Common myeloid progenitor, CD34-positive (primary cell): ENCODE measurements at regions not wholly inside any gene's neighbourhood (a gene's known extent, or its start where the extent isn't known, plus 50 kb on each side); places are given as distances from the start of the nearest gene placed in this dataset.
A peak's percentile ranks its signal among the peaks of the same experiment; 100 is the strongest.

ENCODE experiments used
- CTCF ChIA-PET: fragments of 350-600 bp; sonication (Branson Sonifier 250); formaldehyde crosslinking; loops from one replicate; lab custom pipeline; 2021; ENCODE audit warnings: antibody characterized with exemption; lab: Charles Lee
- POLR2A ChIA-PET: fragments of 350-600 bp; sonication (Branson Sonifier 250); formaldehyde crosslinking; loops from one replicate; lab custom pipeline; 2021; ENCODE audit warnings: antibody characterized with exemption; lab: Charles Lee
- DNase-seq, 3 donors: peaks; one replicate each; pipeline versions ENCODE4 v3.0.0 to v3.0.0-alpha.2; 2013
- H3K27ac ChIP-seq, 2 experiments: 1 replicate in 1 of 2; 2 replicates in 1 of 2; pipeline ENCODE4 v1.7.0; 2013; ENCODE audit warnings: inconsistent platforms in 2 of 2, low read length in 2 of 2, mild to moderate bottlenecking in 2 of 2, low read depth in 1 of 2, moderate library complexity in 1 of 2; ENCODE audit not compliant: severe bottlenecking in 2 of 2, insufficient read depth in 1 of 2, poor library complexity in 1 of 2
- H3K27me3 ChIP-seq, 5 experiments: replicated peaks in 2 of 5; 1 replicate in 3 of 5; 2 replicates in 2 of 5; pipeline versions ENCODE4 v1.6.1 to v1.7.0; 2013; ENCODE audit warnings: low read length in 4 of 5, mild to moderate bottlenecking in 2 of 5, moderate library complexity in 2 of 5, inconsistent platforms in 1 of 5; ENCODE audit not compliant: insufficient read depth in 5 of 5, control insufficient read depth in 4 of 5
- H3K36me3 ChIP-seq, 4 experiments: 1 replicate in 2 of 4; 2 replicates in 2 of 4; pipeline versions ENCODE4 v1.6.1 to v1.7.0; 2013; ENCODE audit warnings: low read length in 3 of 4, control low read depth in 1 of 4, mild to moderate bottlenecking in 1 of 4; ENCODE audit not compliant: control insufficient read depth in 4 of 4, insufficient read depth in 4 of 4
- H3K4me1 ChIP-seq, 4 experiments: 1 replicate in 3 of 4; 2 replicates in 1 of 4; pipeline versions ENCODE4 v1.6.1 to v1.7.1; 2013; ENCODE audit warnings: low read length in 3 of 4, mild to moderate bottlenecking in 3 of 4, control low read depth in 1 of 4, inconsistent platforms in 1 of 4, moderate library complexity in 1 of 4; ENCODE audit not compliant: control insufficient read depth in 4 of 4, insufficient read depth in 4 of 4; ENCODE audit errors: control extremely low read depth in 1 of 4
- H3K4me3 ChIP-seq, 7 experiments: 1 replicate in 4 of 7; 2 replicates in 3 of 7; pipeline versions ENCODE4 v1.5.1 to v1.7.0; 2013; ENCODE audit warnings: mild to moderate bottlenecking in 7 of 7, low read length in 6 of 7, moderate library complexity in 6 of 7, inconsistent platforms in 2 of 7, low read depth in 2 of 7, control low read depth in 1 of 7; ENCODE audit not compliant: insufficient read depth in 4 of 7, control insufficient read depth in 1 of 7; ENCODE audit errors: extremely low read depth in 1 of 7
- H3K9me3 ChIP-seq, 5 experiments: 1 replicate in 4 of 5; 2 replicates in 1 of 5; pipeline versions ENCODE4 v1.6.1 to v1.7.1; 2013; ENCODE audit warnings: low read length in 4 of 5, mild to moderate bottlenecking in 2 of 5, inconsistent platforms in 1 of 5, low read depth in 1 of 5, moderate library complexity in 1 of 5; ENCODE audit not compliant: control insufficient read depth in 4 of 5, insufficient read depth in 2 of 5; ENCODE audit errors: control extremely low read depth in 1 of 5
- WGBS: methylation state at CpG from one replicate; pipeline ENCODE4 v1.1.5; 2013; ENCODE audit not compliant: insufficient coverage; 5-methylcytosine and 5-hydroxymethylcytosine counted together

GRCh38 chr4:14855719-14856061 lies 146.6 kb upstream of the CPEB2 start:
- POLR2A ChIA-PET, result no interaction called here
- Histone ChIP-seq H3K4me1 (peaks cover 0 to 8% (median 0%) of the 10 kb centered on the region in 4 experiments), H3K36me3 (no peaks in the 10 kb centered on the region), H3K9me3 (no peaks in the 10 kb centered on the region), H3K27me3 (no peaks in the 10 kb centered on the region), H3K27ac (no peak overlapping the region), H3K4me3 (no peak overlapping the region)
- no peak for DNase-seq
- WGBS, result 95% methylated on average over 2 of the region's 4 CpGs
- CTCF ChIA-PET, result no interaction called here

- POLR2A ChIA-PET, result interaction anchor here (0.6 to 0.7 kb wide), 2 partner anchors 620 to 997 kb away, joined by 3 read pairs; no protein-coding TSS in a partner anchor
- CTCF ChIA-PET, result no interaction called here
- H3K4me1 ChIP-seq, result peaks cover 0 to 4% (median 0%) of the 10 kb centered on the region in 4 experiments
- H3K36me3 ChIP-seq, result no peaks in the 10 kb centered on the region
- H3K9me3 ChIP-seq, result no peaks in the 10 kb centered on the region
- DNase-seq, result peak in 2 of 3 donors; percentile 27 to 28
- H3K27me3 ChIP-seq, result no peaks in the 10 kb centered on the region
- H3K27ac ChIP-seq, result no peak overlapping the region
- WGBS, result 67% methylated on average over 3 of the region's 5 CpGs
- H3K4me3 ChIP-seq, result no peak overlapping the region
Observed at GRCh38 chr4:14856062-14856933, 146.0 kb upstream of the CPEB2 start.

GRCh38 chr4:14856934-14857235 lies 145.4 kb upstream of the CPEB2 start:
- ChIA-PET CTCF (interaction anchor here (1.2 kb wide), 1 partner anchor 24 kb away, joined by 3 read pairs; no protein-coding TSS in a partner anchor), POLR2A (interaction anchor here (0.6 to 0.7 kb wide), 2 partner anchors 621 to 998 kb away, joined by 3 read pairs; no protein-coding TSS in a partner anchor)
- Histone ChIP-seq H3K27ac (no peak overlapping the region), H3K27me3 (peaks cover 0 to 4% (median 0%) of the 10 kb centered on the region in 5 experiments), H3K9me3 (no peaks in the 10 kb centered on the region), H3K4me3 (no peak overlapping the region), H3K4me1 (peaks cover 0 to 4% (median 0%) of the 10 kb centered on the region in 4 experiments), H3K36me3 (no peaks in the 10 kb centered on the region)
- WGBS, result 93% methylated on average over 4 of the region's 5 CpGs
- no peak for DNase-seq

- H3K27me3 ChIP-seq, result peaks cover 0 to 9% (median 5%) of the 10 kb centered on the region in 5 experiments
- peaks cover 0 to 4% (median 0%) of the 10 kb centered on the region in 4 experiments for H3K4me1 ChIP-seq
- H3K36me3 ChIP-seq, result no peaks in the 10 kb centered on the region
- WGBS, result no CpG with 5 or more reads among the region's 3 CpGs
- H3K27ac ChIP-seq, result no peak overlapping the region
- no peak overlapping the region for H3K4me3 ChIP-seq
- no peaks in the 10 kb centered on the region for H3K9me3 ChIP-seq
- peak in 2 of 3 donors; percentile 18 to 34 for DNase-seq
- ChIA-PET CTCF (interaction anchor here (1.2 kb wide), 1 partner anchor 24 kb away, joined by 3 read pairs; no protein-coding TSS in a partner anchor), POLR2A (interaction anchor here (0.9 kb wide), 1 partner anchor 145 kb away, joined by 3 read pairs; no protein-coding TSS in a partner anchor)
Observed at GRCh38 chr4:14857475-14857874, 144.8 kb upstream of the CPEB2 start.

DNA sequence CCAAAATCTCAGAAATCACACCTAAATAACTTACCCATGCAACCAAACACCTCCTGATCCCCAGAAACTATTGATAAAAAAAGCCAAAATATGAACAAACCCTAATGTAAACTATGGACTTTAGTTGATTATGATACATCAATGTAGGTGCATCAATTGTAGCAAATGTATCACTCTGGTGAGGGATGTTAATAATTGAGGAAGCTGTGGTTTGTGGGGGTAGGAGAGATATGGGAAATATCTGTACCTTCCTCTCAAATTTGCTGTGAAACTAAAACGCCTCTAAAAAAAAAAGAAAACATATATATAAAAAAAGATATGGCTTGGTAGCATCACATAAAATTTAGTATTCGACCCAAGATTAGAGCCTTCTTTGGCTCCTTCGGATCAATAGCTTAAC lies 144.3 kb upstream of the CPEB2 start:
- no CpG with 5 or more reads among the region's 3 CpGs for WGBS
- ChIA-PET POLR2A (interaction anchor here (0.9 kb wide), 1 partner anchor 145 kb away, joined by 3 read pairs; no protein-coding TSS in a partner anchor), CTCF (interaction anchor here (1.2 kb wide), 1 partner anchor 23 kb away, joined by 3 read pairs; no protein-coding TSS in a partner anchor)
- Histone ChIP-seq H3K27ac (no peak overlapping the region), H3K4me3 (no peak overlapping the region), H3K9me3 (no peaks in the 10 kb centered on the region), H3K4me1 (peaks cover 0 to 4% (median 0%) of the 10 kb centered on the region in 4 experiments), H3K36me3 (no peaks in the 10 kb centered on the region), H3K27me3 (peaks cover 0 to 13% (median 6%) of the 10 kb centered on the region in 5 experiments)
- DNase-seq, result peak in 2 of 3 donors; percentile 21 to 31

DNA sequence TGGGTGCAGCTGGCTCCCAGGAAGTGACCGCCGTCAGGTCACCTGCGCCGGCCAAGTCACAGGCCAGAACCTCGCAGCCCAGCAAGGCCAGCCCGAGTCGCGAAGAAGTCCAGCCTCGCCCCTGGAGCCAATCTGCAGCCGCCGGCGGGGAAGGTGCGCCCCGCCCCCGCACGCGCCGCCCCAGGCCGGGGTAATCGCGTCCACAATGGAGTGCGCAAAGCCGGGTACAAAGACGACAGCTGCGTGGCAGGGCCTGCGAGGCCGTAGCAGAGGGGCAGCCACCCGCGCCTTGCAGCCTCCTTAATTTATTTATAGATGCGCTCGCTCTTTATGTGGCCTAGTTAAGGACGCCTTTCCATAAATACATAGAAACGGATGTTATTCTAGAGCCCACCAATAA lies 139.4 kb upstream of the CPEB2 start:
- H3K4me1 ChIP-seq, result peaks cover 0 to 11% (median 8%) of the 10 kb centered on the region in 4 experiments
- WGBS, result 49% methylated on average over 24 of the region's 33 CpGs
- CTCF ChIA-PET, result interaction anchor here (1.2 to 1.3 kb wide), 2 partner anchors 9 kb away, joined by 5 to 6 read pairs; no protein-coding TSS in a partner anchor
- DNase-seq, result peak in 1 of 3 donors; percentile 6
- no peak overlapping the region for H3K27ac ChIP-seq
- H3K9me3 ChIP-seq, result no peaks in the 10 kb centered on the region
- H3K4me3 ChIP-seq, result no peak overlapping the region
- H3K27me3 ChIP-seq, result peaks cover 0 to 14% (median 12%) of the 10 kb centered on the region in 5 experiments
- H3K36me3 ChIP-seq, result no peaks in the 10 kb centered on the region
- POLR2A ChIA-PET, result no interaction called here
